HG03571 (cell line): ENCODE measurements at regions not wholly inside any gene's neighbourhood (a gene's known extent, or its start where the extent isn't known, plus 50 kb on each side); places are given as distances from the start of the nearest gene placed in this dataset.
"Not testable (repeated sequence)": the region's sequence is repeated elsewhere in the genome, so short reads cannot be mapped to it uniquely, and the experiment has no call there.

Experiments used
- ATAC-seq: cut with Tn5 transposase; IDR thresholded peaks from one replicate; pipeline ENCODE4 v1.9.1; 2021; ENCODE audit not compliant: unreplicated experiment

DNA sequence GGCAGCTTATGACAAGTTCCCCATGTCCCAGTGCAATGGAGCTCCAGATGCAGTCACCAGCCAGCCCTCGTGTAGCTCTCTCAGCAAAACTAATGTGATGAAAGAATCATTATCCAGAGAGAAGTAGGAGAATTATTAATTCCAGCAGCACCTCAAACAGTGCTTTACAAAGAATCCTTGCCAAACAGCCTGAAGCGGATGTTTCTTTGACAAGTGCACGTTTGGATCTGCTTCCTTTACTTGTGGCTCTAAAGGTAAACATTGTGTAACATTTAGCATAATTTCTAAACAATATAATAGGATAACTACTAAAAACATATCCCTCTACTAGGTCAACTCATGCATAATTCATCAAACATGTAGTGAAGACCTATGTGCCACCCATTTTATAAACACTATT lies 197.0 kb downstream of the FAM181B start:
- no peak for ATAC-seq

DNA sequence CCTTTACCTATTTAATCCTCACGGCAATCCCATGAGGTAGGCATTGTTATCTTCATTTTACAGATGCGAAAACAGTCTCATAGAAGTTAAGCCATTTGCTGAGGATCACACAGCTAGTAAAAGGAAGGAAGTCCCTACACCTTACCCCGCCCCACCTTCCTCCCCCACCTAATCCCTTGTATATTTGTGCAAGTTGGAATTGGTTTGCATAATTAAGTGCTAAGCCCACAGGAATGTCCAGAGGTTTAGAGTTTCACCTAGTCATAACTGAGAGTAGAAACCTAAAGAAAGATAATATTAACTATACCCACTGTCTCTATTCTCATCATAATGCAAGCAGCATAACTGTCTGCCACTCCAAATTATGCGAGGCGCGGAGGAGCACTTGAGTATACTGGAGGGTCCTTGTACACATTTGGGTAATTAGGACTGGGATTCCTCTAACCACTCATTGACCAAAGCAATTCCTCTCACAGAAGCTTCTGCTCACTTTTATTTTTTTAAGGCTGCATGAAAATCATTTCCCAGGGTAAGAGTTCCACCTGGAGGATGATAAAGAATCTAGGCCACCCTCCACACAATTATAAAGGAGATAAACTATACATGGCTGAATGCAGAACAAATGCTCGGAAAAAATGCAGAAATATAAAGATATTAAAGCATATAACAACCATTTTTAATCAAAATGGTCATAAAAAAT lies 199.9 kb downstream of the FAM181B start:
- no peak for ATAC-seq

GRCh38 chr11:82529936-82530335 lies 203.7 kb downstream of the FAM181B start:
- no peak for ATAC-seq

DNA sequence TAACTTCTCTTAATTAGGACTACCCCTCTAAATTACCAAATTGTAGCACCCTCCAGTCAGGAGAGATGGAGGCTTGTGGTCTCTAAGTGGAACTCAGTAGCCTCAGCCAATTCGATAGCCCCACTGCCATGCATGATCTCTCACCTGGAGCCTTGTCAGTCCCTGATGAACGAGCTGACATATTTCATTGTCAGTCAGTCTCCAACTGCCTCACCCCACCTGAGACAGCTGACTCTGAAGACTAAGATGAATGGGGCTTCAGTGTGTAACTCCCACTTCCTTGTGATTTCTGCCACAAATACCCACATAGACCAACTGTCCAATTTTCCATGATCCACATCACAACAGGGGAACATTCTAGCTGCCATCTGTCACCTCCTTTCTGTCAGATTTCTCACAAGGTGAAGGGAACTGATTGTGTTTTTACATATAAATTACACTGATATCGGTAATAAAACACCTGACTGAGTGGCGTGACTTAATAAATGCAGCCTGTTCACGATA lies 206.5 kb downstream of the FAM181B start:
- ATAC-seq = no peak

GRCh38 chr11:82523141-82523540 lies 210.5 kb downstream of the FAM181B start:
- no peak for ATAC-seq

DNA sequence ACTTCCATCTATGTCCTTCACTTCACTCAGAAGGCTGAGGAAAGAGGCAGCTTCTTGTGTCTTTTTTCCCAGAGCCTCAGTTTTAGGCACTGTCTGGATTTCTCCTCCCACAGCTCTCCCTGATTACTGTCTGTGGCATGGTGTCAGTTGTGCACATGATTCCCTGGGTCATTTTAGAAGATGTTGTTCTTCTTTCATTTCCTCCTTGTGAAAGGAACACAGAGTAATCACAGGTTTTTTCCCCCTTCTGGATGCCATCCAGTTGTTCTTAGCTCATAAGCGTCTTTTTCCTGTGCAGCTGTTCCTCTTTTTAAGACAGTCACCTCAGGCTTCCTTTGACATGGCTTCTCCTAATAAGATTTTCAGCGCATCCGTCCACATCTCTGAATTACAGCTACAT lies 212.2 kb downstream of the FAM181B start:
- no peak for ATAC-seq

- no peak for ATAC-seq
These were observed 226.4 kb downstream of the FAM181B start for GRCh38 chr11:82507288-82507687.

- no peak for ATAC-seq
These were observed 228.3 kb downstream of the FAM181B start for GRCh38 chr11:82505379-82505778.

GRCh38 chr11:82501174-82501573 lies 232.5 kb downstream of the FAM181B start:
- ATAC-seq = not testable (repeated sequence)

GRCh38 chr11:82494988-82495432 lies 238.7 kb downstream of the FAM181B start:
- ATAC-seq = no peak

GRCh38 chr11:82474876-82475275 lies 258.8 kb downstream of the FAM181B start:
- ATAC-seq = no peak

DNA sequence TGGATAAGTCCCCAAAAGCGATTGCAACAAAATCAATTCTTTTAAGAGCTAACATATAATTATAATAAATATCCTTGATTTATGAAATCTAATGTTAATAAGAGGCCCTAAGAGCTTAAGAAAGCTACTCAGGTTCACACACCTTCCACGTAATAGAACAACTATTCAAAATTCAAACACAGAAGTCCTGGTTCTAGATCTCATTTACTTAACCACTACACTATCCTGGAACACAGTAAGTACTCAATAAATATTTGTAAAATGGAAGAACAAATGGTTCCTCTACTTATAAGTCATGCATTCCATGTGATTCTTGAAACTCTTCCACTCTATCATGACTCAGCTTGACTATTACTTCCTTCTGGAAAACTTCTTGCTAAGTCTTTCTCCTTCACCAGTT lies 268.2 kb downstream of the FAM181B start:
- no peak for ATAC-seq

- ATAC-seq = no peak
These were observed 270.9 kb downstream of the FAM181B start for GRCh38 chr11:82462608-82463242.

- ATAC-seq = no peak
These were observed 274.9 kb downstream of the FAM181B start for GRCh38 chr11:82458761-82459160.

DNA sequence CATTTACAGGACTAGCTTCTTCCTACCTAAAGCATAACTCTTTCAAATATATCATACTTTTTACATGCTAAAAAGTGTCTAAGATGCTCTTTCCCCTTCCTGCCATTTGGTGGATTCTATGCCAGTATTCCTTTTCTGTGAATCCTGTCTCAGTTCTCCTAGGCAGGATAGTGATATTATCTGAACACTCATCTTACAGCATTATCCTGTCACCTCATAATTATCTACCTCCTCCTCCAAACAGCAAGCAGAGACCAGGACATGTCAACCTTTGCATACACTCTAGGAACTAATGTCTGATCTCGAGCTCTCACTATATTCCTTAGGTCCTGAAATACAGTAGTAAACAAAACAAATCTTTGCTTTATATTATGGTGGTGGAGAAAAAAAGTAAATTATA lies 275.5 kb downstream of the FAM181B start:
- ATAC-seq = no peak

DNA sequence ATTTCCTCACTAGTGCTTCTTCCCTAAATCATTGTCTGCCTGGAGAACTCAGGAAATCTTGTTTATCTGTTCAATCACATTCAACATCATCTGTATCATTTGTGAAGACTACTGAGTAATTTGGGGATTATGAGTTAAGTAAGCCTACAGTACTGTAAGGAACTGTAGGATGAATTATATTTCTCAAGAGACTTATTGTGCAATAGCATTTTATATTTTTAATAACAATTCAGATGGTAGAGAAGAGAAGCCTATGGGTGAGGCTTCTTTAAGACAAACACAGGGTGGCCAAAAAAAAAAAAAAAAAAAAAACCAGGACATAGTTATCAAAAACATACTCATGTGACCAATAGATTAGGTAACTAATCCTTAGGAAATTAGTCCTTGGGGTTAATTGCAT lies 282.7 kb downstream of the FAM181B start:
- ATAC-seq = no peak

GRCh38 chr11:82406611-82407010 lies 327.1 kb downstream of the FAM181B start:
- ATAC-seq = no peak

DNA sequence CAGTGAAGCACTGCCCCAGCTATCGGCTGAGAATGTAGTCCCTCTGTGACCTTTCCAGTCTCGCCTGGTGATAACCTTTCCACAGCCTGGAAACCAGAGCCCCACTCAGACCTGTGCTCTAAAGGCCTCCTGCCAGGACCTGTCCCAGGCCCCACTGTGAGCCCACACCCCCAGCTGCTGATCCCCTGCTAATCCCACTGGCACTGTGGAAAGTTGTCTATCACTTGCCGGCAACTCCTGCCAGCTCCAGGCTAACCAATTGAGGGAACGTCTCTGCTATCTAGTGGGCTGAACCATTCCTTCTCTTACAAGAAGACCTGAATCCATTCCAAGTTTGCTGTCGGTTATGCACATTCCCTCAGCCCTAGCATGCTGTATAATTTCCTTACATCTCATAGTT lies 328.2 kb downstream of the FAM181B start:
- ATAC-seq = no peak

- no peak for ATAC-seq
These were observed 328.7 kb downstream of the FAM181B start for GRCh38 chr11:82404981-82405380.

- no peak for ATAC-seq
These were observed 329.9 kb downstream of the FAM181B start for GRCh38 chr11:82403640-82404305.

DNA sequence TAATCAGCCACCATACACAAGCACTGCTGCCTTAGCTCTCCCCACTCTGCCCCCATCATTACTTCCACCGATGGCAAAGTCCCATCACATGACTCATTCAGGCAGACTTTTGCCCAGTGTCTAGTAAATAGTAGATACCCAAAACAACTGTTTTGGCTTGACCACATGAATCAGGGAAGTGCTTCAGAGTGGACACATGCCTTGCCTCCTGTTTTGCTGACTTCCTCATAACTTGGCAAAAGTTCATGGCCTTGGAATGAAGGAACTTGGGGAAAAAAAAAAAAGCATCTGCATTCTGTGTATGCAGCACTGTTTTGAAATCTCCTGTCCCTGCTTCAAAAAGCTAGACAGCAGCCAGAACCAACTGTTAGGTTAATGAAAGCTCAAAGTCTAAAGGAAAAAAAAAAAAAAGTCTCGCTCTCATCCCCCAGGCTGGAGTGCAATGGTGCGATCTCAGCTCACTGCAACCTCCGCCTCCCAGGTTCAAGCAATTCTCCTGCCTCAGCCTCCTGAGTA lies 335.3 kb downstream of the FAM181B start:
- ATAC-seq = no peak

GRCh38 chr11:82396639-82397038 lies 337.0 kb downstream of the FAM181B start:
- ATAC-seq = not testable (repeated sequence)
